Lower leg skin (tissue), 3 donors: ENCODE measurements at regions not wholly inside any gene's neighbourhood (a gene's known extent, or its start where the extent isn't known, plus 50 kb on each side); places are given as distances from the start of the nearest gene placed in this dataset.

ENCODE experiments used
- CTCF ChIP-seq, 3 donors: fragments of 450-650 bp; IDR thresholded peaks; one replicate each; pipeline ENCODE4 v1.5.1; 2016; ENCODE audit warnings: antibody characterized with exemption in 3 of 3, mild to moderate bottlenecking in 3 of 3, moderate library complexity in 2 of 3
- POLR2A ChIP-seq, 2 donors: fragments of 450-650 bp; IDR thresholded peaks; one replicate each; pipeline ENCODE4 v1.6.1; 2016 to 2017; ENCODE audit warnings: antibody characterized with exemption in 2 of 2, mild to moderate bottlenecking in 1 of 2, moderate library complexity in 1 of 2

GRCh38 chr6:153832543-153832942 lies 206.5 kb upstream of the OPRM1 start:
- TF ChIP-seq CTCF (IDR thresholded peaks at IDR 0.05), result no peak
- TF ChIP-seq POLR2A (IDR thresholded peaks at IDR 0.05), result no peak
